GM19099 (cell line): ENCODE measurements at regions not wholly inside any gene's neighbourhood (a gene's known extent, or its start where the extent isn't known, plus 50 kb on each side); places are given as distances from the start of the nearest gene placed in this dataset.

ENCODE experiments used
- POLR2A ChIP-seq: IDR thresholded peaks from 3 replicates; pipeline ENCODE4 v1.6.1; 2011; ENCODE audit warnings: low read depth; ENCODE audit not compliant: insufficient read length; ENCODE audit errors: extremely low read depth

- no peak for TF ChIP-seq POLR2A
Observed at GRCh38 chr9:94176608-94177007, 82.5 kb upstream of the ZNF169 start.

DNA sequence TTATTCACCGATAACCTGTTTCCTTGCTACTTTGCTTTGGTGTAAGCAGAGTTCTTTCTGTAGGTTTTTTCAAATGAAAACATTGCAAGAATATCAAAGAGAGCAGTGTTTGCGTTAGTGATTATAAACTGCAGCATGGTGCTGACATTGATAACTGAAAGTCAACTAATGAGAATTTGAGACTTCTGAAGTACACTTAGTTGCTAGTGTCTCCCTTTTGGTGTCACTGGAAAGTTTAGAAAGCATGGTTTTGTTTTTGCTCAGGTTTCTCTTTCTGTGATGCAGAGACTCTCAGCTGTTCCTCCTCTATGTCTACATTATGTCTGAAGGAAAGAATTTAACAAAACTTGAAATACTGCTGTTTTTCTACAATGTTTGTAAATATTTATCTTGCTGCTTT lies 80.2 kb upstream of the ZNF169 start:
- TF ChIP-seq POLR2A: no peak

GRCh38 chr9:94181408-94182181 lies 77.5 kb upstream of the ZNF169 start:
- no peak for TF ChIP-seq POLR2A

DNA sequence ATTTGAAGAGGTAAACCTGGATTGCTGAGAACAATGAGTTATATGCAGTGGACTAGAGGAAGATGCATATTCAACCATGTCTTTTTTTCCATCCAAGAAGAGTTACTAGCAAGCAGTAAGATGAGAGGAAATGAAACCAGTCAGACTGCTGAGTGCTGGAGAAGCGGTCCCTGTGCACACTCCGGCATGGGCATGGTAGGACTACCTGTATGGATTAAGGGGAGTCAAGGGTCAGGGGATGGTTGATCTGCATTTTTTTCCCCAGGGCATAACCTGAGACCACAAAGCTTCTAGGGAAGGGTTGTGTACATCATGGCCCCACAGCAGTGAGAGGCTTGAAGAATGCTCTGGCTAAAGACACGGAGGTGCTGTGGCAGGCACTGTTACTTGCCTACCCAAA lies 76.6 kb upstream of the ZNF169 start:
- no peak for TF ChIP-seq POLR2A

GRCh38 chr9:94183240-94183999 lies 75.7 kb upstream of the ZNF169 start:
- TF ChIP-seq POLR2A: no peak

DNA sequence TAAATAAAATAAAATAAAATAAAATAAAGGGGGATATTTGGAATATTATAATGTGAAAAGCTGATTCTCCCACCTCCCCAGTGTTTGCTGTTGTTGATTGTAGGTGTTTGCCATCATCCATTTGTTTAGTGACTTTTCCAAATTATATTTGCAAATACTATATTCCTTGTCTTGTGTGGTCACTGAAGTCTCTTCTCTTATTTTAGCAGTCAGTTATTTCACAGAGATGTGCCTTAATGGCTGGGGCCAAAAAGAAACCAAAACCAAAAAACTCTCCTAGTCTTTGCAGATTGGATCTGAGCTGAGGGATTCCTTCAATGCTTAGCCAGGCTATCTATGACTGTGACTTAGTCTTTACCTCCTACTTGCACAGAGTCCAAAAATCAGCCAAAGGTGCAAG lies 70.9 kb upstream of the ZNF169 start:
- TF ChIP-seq POLR2A: no peak

DNA sequence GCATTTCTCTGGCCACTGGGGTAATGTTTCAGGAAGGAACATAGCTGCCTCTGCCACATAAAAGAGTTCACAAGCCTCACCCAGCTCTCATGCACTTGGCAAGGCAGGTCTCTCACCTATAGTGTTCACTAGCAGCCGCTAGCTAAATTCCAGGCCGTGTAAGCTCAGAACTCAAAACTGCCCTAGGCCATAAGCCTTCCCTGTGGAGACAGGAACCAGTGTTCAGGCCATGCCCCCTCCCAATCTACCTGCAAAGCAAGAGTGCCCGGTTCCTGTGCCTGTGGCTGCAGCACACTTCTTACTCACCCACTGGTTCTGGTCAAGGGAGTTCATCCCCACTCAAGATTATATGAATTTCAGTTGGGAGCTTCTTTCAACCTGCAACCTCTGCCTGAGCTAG lies 60.7 kb upstream of the ZNF169 start:
- TF ChIP-seq POLR2A: no peak

- TF ChIP-seq POLR2A: no peak
Observed at GRCh38 chr9:94199776-94200175, 59.3 kb upstream of the ZNF169 start.

- TF ChIP-seq POLR2A: no peak
Observed at GRCh38 chr9:94204174-94204573, 54.9 kb upstream of the ZNF169 start.

DNA sequence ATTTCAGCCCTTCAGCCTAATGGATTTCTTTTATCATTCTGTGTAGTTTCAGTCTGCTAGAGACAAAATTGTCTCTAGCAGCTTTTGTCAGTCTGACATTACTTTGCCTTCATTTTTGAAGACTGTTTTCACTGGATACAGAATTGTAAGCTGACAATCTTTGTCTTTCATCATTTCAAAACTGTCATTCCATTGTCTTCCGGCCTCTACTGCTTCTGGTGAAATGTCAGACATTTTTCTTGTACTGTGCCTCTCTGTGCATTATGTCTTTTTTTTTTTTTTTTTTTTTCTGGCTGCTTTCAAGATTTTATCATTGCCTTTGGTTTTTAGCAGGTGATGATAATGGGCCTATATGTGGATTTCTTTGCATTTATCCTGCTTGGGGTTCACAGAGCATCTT lies 51.3 kb upstream of the ZNF169 start:
- no peak for TF ChIP-seq POLR2A
